T-helper 1 cell treated with Interleukin-12 subunit alpha and Interleukin-12 subunit beta and Interleukin-4 antibody, amounts not matched to agents 30 μg/mL and 1 μg/mL, for 36 hours (primary cell): ENCODE measurements at regions not wholly inside any gene's neighbourhood (a gene's known extent, or its start where the extent isn't known, plus 50 kb on each side); places are given as distances from the start of the nearest gene placed in this dataset.
"Not testable (repeated sequence)": the region's sequence is repeated elsewhere in the genome, so short reads cannot be mapped to it uniquely, and the experiment has no call there.

ENCODE experiments used
- H3K27ac Mint-ChIP-seq: one replicate; pipeline ENCODE4 v1.8.0; 2021; ENCODE audit warnings: mild to moderate bottlenecking, mixed read lengths
- H3K27me3 Mint-ChIP-seq: one replicate; pipeline ENCODE4 v1.8.0; 2021; ENCODE audit warnings: low read depth, mixed read lengths
- H3K36me3 Mint-ChIP-seq: one replicate; pipeline ENCODE4 v1.8.0; 2021; ENCODE audit warnings: low read depth, mixed read lengths
- H3K4me1 Mint-ChIP-seq: one replicate; pipeline ENCODE4 v1.8.0; 2021; ENCODE audit warnings: low read depth, mixed read lengths
- H3K4me3 Mint-ChIP-seq: one replicate; pipeline ENCODE4 v1.8.0; 2021; ENCODE audit warnings: mild to moderate bottlenecking, moderate library complexity, mixed read lengths
- H3K9me3 Mint-ChIP-seq: one replicate; pipeline ENCODE4 v1.8.0; 2021; ENCODE audit warnings: mixed read lengths

DNA sequence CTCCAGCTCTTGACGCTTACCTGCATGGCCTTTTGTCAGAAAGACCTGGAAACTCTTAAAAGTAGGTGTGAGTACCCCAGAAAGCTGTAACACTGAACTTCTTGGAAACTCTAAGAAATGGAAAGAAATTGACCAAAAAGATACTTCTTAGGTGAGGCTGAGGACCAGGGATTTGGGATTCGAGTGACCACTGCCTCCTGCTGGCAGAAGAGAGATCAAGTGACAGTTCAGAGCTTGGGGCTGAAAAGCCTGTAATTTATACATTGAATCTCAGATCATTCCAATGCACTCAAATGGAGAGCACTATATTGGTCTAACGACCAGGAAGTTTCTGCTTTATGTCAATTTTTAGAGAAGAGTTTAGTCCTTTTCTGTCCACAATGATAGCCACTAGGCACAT, 204.6 kb downstream of the PDGFRA start:
- peaks cover 14% of the 10 kb centered on the region for H3K27me3 Mint-ChIP-seq
- H3K4me1 Mint-ChIP-seq = no peaks in the 10 kb centered on the region
- H3K36me3 Mint-ChIP-seq = no peaks in the 10 kb centered on the region
- no peak overlapping the region for H3K27ac Mint-ChIP-seq
- no peak overlapping the region for H3K4me3 Mint-ChIP-seq
- H3K9me3 Mint-ChIP-seq = no peaks in the 10 kb centered on the region

GRCh38 chr4:54439831-54440243, 210.7 kb downstream of the PDGFRA start:
- Mint-ChIP-seq H3K27me3 (peaks cover 17% of the 10 kb centered on the region), H3K27ac (no peak overlapping the region), H3K4me1 (no peaks in the 10 kb centered on the region), H3K36me3 (no peaks in the 10 kb centered on the region), H3K9me3 (no peaks in the 10 kb centered on the region), H3K4me3 (no peak overlapping the region)

- H3K27me3 Mint-ChIP-seq = peaks cover 18% of the 10 kb centered on the region
- no peak overlapping the region for H3K4me3 Mint-ChIP-seq
- no peak overlapping the region for H3K27ac Mint-ChIP-seq
- H3K36me3 Mint-ChIP-seq = no peaks in the 10 kb centered on the region
- no peaks in the 10 kb centered on the region for H3K4me1 Mint-ChIP-seq
- H3K9me3 Mint-ChIP-seq = no peaks in the 10 kb centered on the region
Measured at GRCh38 chr4:54440394-54441136, 211.5 kb downstream of the PDGFRA start.

DNA sequence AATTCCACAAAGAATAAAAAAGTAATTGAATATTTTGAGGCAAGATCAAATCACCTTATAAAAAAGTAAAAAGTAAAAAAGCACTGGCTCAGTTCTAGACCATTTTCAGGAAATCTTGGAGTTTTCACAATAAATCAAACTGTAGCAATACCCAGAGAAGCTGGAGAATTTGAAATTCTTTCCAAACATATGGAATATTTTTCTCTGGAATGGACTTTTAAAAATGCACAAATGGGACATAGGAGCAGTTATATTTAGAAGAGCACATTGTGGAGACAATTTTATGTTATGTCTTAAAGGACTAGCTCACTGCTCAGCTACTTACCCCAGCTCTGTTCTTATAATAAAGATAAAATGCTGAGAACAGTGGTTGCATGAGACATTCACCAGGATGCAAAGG, 211.9 kb upstream of the KIT start:
- Mint-ChIP-seq H3K9me3 (peaks cover 14% of the 10 kb centered on the region), H3K27me3 (peaks cover 8% of the 10 kb centered on the region), H3K4me1 (no peaks in the 10 kb centered on the region), H3K36me3 (no peaks in the 10 kb centered on the region), H3K4me3 (no peak overlapping the region), H3K27ac (no peak overlapping the region)

- H3K36me3 Mint-ChIP-seq = no peaks in the 10 kb centered on the region
Measured at GRCh38 chr4:54446581-54446980, 211.2 kb upstream of the KIT start.

DNA sequence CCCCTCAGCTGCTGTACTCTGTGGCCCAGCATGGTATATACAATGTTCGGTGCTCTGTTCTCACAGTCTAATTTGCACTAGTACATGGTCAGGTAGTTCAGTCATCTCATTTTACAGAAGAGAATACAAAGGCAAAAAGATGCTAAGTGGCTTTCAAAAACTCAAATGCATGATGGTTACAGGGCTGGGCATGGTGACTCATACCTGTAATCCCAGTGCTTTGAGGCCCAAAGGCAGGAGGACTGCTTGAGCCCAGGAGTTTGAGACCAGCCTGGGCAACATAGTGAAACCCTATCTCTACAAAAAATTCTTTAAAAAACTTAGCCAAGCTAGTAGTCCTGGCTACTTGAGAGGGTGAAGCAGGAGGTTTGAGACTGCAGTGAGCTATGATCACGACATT, 210.5 kb upstream of the KIT start:
- Mint-ChIP-seq H3K36me3 (no peaks in the 10 kb centered on the region), H3K4me3 (no peak overlapping the region), H3K4me1 (no peaks in the 10 kb centered on the region), H3K27ac (no peak overlapping the region), H3K9me3 (peaks cover 14% of the 10 kb centered on the region), H3K27me3 (peaks cover 8% of the 10 kb centered on the region)

More at GRCh38 chr4:54446581-54446980, 211.2 kb upstream of the KIT start:
- Mint-ChIP-seq H3K9me3 (peaks cover 14% of the 10 kb centered on the region), H3K4me3 (no peak overlapping the region), H3K27ac (no peak overlapping the region), H3K4me1 (no peaks in the 10 kb centered on the region), H3K27me3 (peaks cover 8% of the 10 kb centered on the region)

DNA sequence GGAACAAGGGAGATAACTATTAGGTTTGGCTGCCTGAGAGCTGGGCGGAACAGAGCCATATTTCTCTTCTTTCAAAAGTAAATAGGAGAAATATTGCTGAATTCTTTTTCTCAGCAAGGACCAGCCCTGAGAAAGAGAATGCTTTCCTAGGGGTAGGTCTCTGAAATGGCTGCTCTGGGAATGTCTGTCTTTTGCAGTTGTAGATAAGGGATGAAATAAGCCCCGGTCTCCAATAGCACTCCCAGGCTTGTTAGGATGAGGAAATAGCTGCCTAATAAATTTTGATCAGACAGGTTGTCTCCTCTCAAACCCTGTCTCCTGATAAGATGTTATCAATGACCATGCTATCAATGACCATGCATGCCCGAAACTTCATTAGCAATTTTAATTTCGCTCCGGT, 207.8 kb upstream of the KIT start:
- Mint-ChIP-seq H3K36me3 (no peaks in the 10 kb centered on the region), H3K27me3 (peaks cover under 1% of the 10 kb centered on the region), H3K27ac (no peak overlapping the region), H3K4me1 (no peaks in the 10 kb centered on the region), H3K4me3 (no peak overlapping the region), H3K9me3 (peaks cover 14% of the 10 kb centered on the region)

DNA sequence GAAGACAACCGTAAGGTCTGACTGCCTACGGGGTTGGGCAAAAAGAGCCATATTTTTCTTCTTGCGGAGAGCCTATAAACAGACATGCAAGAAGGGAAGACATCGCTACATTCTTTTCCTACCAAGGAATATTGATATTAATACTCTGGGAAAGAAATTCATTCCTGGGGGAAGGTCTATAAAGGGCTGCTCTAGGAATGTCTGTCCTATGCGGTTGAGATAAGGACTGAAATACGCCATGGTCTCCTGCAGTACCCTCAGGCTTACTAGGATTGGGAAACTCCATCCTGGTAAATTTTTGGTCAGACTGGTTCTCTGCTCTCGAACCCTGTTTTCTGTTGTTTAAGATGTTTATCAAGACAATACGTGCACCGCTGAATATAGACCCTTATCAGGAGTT, 190.8 kb upstream of the KIT start:
- not testable (repeated sequence) for H3K27me3 Mint-ChIP-seq, H3K4me3 Mint-ChIP-seq, H3K27ac Mint-ChIP-seq, H3K4me1 Mint-ChIP-seq, H3K36me3 Mint-ChIP-seq
- H3K9me3 Mint-ChIP-seq = peaks cover 16% of the 10 kb centered on the region

- Mint-ChIP-seq H3K9me3 (peaks cover 5% of the 10 kb centered on the region), H3K27me3 (no peaks in the 10 kb centered on the region), H3K27ac (no peak overlapping the region), H3K4me3 (no peak overlapping the region), H3K4me1 (no peaks in the 10 kb centered on the region), H3K36me3 (no peaks in the 10 kb centered on the region)
Measured at GRCh38 chr4:54473077-54473545, 184.6 kb upstream of the KIT start.

DNA sequence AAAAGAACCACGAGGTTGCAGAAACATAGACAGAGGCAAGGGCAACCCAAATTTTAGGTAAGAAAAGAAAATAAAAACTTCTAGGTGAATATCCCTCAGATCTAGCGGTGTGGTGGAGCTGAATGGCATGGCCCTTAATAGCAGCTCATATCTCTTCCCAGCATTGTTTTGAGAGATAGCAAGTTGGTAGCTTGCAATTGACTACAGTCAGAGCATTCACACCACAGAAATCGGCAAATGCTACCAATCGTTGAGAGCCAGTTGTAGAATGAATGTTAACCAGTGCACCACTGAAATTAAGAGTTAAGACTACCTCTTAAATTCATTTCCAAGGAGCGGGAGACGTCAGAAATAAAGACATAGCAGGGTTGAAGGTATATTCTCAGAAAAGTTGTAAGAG, 184.0 kb upstream of the KIT start:
- Mint-ChIP-seq H3K4me3 (no peak overlapping the region), H3K27me3 (no peaks in the 10 kb centered on the region), H3K27ac (no peak overlapping the region), H3K36me3 (no peaks in the 10 kb centered on the region), H3K4me1 (no peaks in the 10 kb centered on the region), H3K9me3 (peaks cover 4% of the 10 kb centered on the region)

DNA sequence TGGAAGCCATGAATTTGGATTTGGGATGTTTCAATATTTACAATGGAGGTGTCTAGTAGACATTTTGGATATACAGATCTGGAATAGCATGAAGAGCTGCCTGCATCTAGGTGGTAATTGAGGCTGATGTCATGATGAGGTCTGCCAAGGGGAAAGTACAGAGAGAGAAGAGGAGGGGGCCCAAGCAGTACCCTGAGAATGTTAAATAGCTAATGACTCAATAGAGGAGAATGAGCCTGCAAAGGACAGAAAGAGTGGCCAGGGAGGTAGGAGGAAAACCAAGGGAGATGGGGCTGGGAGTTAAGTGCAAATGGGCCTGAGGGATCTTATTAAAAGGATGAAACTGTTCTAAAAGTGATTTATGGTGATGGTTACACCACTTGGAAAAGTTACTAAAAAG, 182.2 kb upstream of the KIT start:
- H3K27me3 Mint-ChIP-seq = no peaks in the 10 kb centered on the region
- H3K27ac Mint-ChIP-seq = no peak overlapping the region
- H3K4me1 Mint-ChIP-seq = no peaks in the 10 kb centered on the region
- no peaks in the 10 kb centered on the region for H3K36me3 Mint-ChIP-seq
- H3K9me3 Mint-ChIP-seq = no peaks in the 10 kb centered on the region
- H3K4me3 Mint-ChIP-seq = no peak overlapping the region

DNA sequence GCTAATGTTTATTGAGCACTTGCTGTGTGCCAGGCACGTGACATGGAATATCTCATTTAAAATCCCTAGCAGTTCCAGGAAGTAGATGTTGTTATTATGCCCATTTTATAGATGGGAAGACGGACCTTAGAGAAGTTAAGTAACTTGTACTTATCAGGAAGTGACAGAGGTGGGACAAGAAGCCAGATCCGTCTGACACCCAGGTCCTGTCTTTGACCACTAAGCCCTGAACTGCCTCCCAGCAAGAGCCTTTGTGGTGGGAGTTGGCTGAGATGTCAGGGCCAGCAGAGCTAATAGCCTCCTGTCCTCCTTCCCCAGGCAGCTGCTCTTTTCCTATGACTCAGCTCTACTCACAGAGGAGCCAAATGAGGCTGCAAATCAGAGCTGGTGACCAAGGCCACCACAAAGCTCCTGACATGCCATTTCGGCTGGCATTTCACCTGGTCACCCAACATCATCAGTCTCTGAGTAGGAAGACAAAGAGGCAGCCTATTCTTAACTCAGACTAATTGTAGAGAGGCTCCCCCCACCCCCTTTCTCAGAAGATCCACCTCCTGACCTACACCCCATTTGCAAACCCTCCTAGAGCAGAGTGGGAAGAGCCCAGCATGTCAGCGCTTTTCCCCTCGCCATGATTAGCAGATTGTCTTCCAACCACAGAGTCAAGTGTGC, 175.1 kb upstream of the KIT start:
- H3K4me3 Mint-ChIP-seq = no peak overlapping the region
- H3K4me1 Mint-ChIP-seq = no peaks in the 10 kb centered on the region
- H3K27ac Mint-ChIP-seq = no peak overlapping the region

DNA sequence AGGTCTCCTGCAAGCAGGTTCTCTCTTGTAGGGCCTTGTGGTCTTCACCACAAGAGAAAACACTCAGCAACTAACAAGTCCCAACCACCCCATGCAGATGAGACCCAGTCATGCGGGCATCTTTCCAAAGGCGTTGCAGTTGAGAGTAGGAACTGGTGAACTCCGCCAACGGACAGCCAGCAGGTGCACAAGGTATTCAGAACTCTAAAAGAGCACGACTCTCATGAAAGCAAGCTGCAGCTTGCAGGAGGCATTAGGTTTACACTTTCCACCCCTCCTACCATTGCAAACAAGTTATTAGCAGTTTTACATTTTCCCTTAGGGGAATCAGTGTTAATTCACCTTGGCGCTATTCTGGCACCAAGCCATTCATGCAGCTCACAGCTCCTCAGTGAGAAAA, 173.4 kb upstream of the KIT start:
- Mint-ChIP-seq H3K4me1 (no peaks in the 10 kb centered on the region), H3K27ac (no peak overlapping the region), H3K27me3 (no peaks in the 10 kb centered on the region), H3K36me3 (no peaks in the 10 kb centered on the region), H3K4me3 (no peak overlapping the region), H3K9me3 (peaks cover 8% of the 10 kb centered on the region)

More for the DNA sequence above, 175.1 kb upstream of the KIT start:
- peaks cover 6% of the 10 kb centered on the region for H3K9me3 Mint-ChIP-seq
- H3K36me3 Mint-ChIP-seq = no peaks in the 10 kb centered on the region
- H3K27me3 Mint-ChIP-seq = no peaks in the 10 kb centered on the region

- H3K4me3 Mint-ChIP-seq = no peak overlapping the region
Measured at GRCh38 chr4:54487491-54487890, 170.3 kb upstream of the KIT start.

GRCh38 chr4:54493862-54494261, 163.9 kb upstream of the KIT start:
- H3K4me1 Mint-ChIP-seq = no peaks in the 10 kb centered on the region
- no peak overlapping the region for H3K4me3 Mint-ChIP-seq
- H3K27ac Mint-ChIP-seq = no peak overlapping the region
- no peaks in the 10 kb centered on the region for H3K9me3 Mint-ChIP-seq
- H3K36me3 Mint-ChIP-seq = no peaks in the 10 kb centered on the region
- no peaks in the 10 kb centered on the region for H3K27me3 Mint-ChIP-seq

More at GRCh38 chr4:54487491-54487890, 170.3 kb upstream of the KIT start:
- no peaks in the 10 kb centered on the region for H3K4me1 Mint-ChIP-seq
- no peak overlapping the region for H3K27ac Mint-ChIP-seq
- H3K27me3 Mint-ChIP-seq = no peaks in the 10 kb centered on the region
- H3K9me3 Mint-ChIP-seq = peaks cover 4% of the 10 kb centered on the region
- H3K36me3 Mint-ChIP-seq = no peaks in the 10 kb centered on the region
